MM.1S (cell line): ENCODE measurements at regions not wholly inside any gene's neighbourhood (a gene's known extent, or its start where the extent isn't known, plus 50 kb on each side); places are given as distances from the start of the nearest gene placed in this dataset.

Experiments
- DNase-seq: peaks from one replicate; pipeline ENCODE4 v3.0.0-alpha.2; 2015
- H2AFZ ChIP-seq: fragments of 300-600 bp; sonication (generic); 2 replicates; pipeline ENCODE4 v1.6.0; 2016; ENCODE audit warnings: antibody characterized with exemption, low read length
- H3F3A ChIP-seq: fragments of 300-600 bp; sonication (generic); 2 replicates; pipeline ENCODE4 v1.6.1; 2016; ENCODE audit warnings: mild to moderate bottlenecking, antibody characterized with exemption, low read length, moderate library complexity, mixed read lengths; ENCODE audit not compliant: insufficient read depth
- H3K27ac ChIP-seq: fragments of 300-600 bp; sonication (generic); 2 replicates; pipeline ENCODE4 v1.5.1; 2016; ENCODE audit warnings: mild to moderate bottlenecking, low read length
- H3K27me3 ChIP-seq: fragments of 300-600 bp; sonication (generic); replicated peaks from 2 replicates; pipeline ENCODE4 v1.6.0; 2016; ENCODE audit warnings: low read length; ENCODE audit not compliant: insufficient read depth
- H3K36me3 ChIP-seq: fragments of 300-600 bp; sonication (generic); replicated peaks from 2 replicates; pipeline ENCODE4 v1.6.1; 2016; ENCODE audit warnings: mild to moderate bottlenecking, low read length, mixed read lengths; ENCODE audit not compliant: insufficient read depth
- H3K4me1 ChIP-seq: fragments of 300-600 bp; sonication (generic); 2 replicates; pipeline ENCODE4 v1.6.1; 2016; ENCODE audit warnings: low read length, mixed read lengths
- H3K4me2 ChIP-seq: fragments of 300-600 bp; sonication (generic); 2 replicates; pipeline ENCODE4 v1.6.0; 2016; ENCODE audit warnings: low read depth, low read length
- H3K4me3 ChIP-seq: fragments of 300-600 bp; sonication (generic); 2 replicates; pipeline ENCODE4 v1.5.1; 2016; ENCODE audit warnings: low read length, mixed read lengths
- H3K79me2 ChIP-seq: fragments of 300-600 bp; sonication (generic); 2 replicates; pipeline ENCODE4 v1.6.1; 2016; ENCODE audit warnings: mixed run types, low read length, mixed read lengths
- H3K9ac ChIP-seq: fragments of 300-600 bp; sonication (generic); 2 replicates; pipeline ENCODE4 v1.6.1; 2016; ENCODE audit warnings: low read length, mixed read lengths
- H3K9me2 ChIP-seq: fragments of 300-600 bp; sonication (generic); replicated peaks from 2 replicates; pipeline ENCODE4 v1.6.1; 2016; ENCODE audit warnings: mild to moderate bottlenecking, low read length, mixed read lengths; ENCODE audit not compliant: insufficient read depth
- H3K9me3 ChIP-seq: fragments of 300-600 bp; sonication (generic); replicated peaks from 2 replicates; pipeline ENCODE4 v1.6.1; 2016; ENCODE audit warnings: mild to moderate bottlenecking, low read length, mixed read lengths; ENCODE audit not compliant: insufficient read depth
- H4K20me1 ChIP-seq: fragments of 300-600 bp; sonication (generic); 2 replicates; pipeline ENCODE4 v1.6.1; 2016; ENCODE audit warnings: mild to moderate bottlenecking, low read length, moderate library complexity, mixed read lengths; ENCODE audit not compliant: insufficient read depth
- CTCF ChIP-seq: fragments of 300-600 bp; sonication (generic); IDR thresholded peaks from 2 replicates; pipeline ENCODE4 v1.5.1; 2016; ENCODE audit warnings: antibody characterized with exemption, low read length, mixed read lengths
- EZH2 ChIP-seq: fragments of 300-600 bp; sonication (generic); optimal IDR thresholded peaks from 2 replicates; pipeline ENCODE3; 2017; ENCODE audit warnings: low read depth, mild to moderate bottlenecking, antibody characterized with exemption, low read length, mixed read lengths
- EZH2phosphoT487 ChIP-seq: fragments of 300-600 bp; sonication (generic); IDR thresholded peaks from 2 replicates; pipeline ENCODE4 v1.6.1; 2018; ENCODE audit warnings: antibody characterized with exemption, low read length

GRCh38 chr4:28250646-28251045 is 1390.0 kb downstream of the STIM2 start:
- H3K4me3 ChIP-seq = no peak overlapping the region
- H3K79me2 ChIP-seq = no peaks in the 10 kb centered on the region
- DNase-seq = no peak
- 0 out of 2 replicates have a peak, but pooled peaks cover 4% of the 10 kb centered on the region for H3K4me1 ChIP-seq
- no peak for TF ChIP-seq EZH2
- no peaks in the 10 kb centered on the region for H3K9me2 ChIP-seq
- no peaks in the 10 kb centered on the region for H3K27me3 ChIP-seq
- H3K27ac ChIP-seq = no peak overlapping the region
- H3K9me3 ChIP-seq = no peaks in the 10 kb centered on the region
- H4K20me1 ChIP-seq = no peaks in the 10 kb centered on the region
- H2AFZ ChIP-seq = no peak overlapping the region
- H3K4me2 ChIP-seq = no peak overlapping the region
- H3F3A ChIP-seq = no peaks in the 10 kb centered on the region
- no peak overlapping the region for H3K9ac ChIP-seq
- H3K36me3 ChIP-seq = no peaks in the 10 kb centered on the region

DNA sequence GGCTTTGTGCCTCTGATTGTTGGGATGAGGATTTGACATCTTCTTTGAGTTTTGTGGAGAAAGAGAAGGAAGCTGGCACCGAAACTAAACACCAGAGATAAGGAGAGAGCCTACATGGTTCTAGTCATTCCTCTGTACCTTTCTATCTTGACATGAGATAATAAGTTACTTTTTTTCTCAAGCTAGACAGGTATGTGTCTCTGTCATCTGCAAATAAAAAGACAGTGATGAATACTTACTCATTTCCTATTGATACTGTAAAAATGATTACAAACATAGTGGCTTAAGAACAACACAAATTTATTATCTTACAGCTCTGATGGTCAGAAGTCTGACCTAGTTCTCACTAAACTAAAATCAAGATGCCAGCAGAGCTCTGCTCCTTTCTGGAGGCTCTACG is 1391.2 kb downstream of the STIM2 start:
- no peaks in the 10 kb centered on the region for H4K20me1 ChIP-seq
- no peak overlapping the region for H3K27ac ChIP-seq
- no peaks in the 10 kb centered on the region for H3K36me3 ChIP-seq
- no peak overlapping the region for H3K4me3 ChIP-seq
- no peaks in the 10 kb centered on the region for H3K9me2 ChIP-seq
- no peak overlapping the region for H2AFZ ChIP-seq
- TF ChIP-seq EZH2phosphoT487 (no peak), EZH2 (no peak), CTCF (no peak)
- H3K4me2 ChIP-seq = no peak overlapping the region
- no peaks in the 10 kb centered on the region for H3K27me3 ChIP-seq
- H3K9ac ChIP-seq = no peak overlapping the region
- H3K9me3 ChIP-seq = no peaks in the 10 kb centered on the region
- DNase-seq = no peak
- H3K4me1 ChIP-seq = 0 out of 2 replicates have a peak, but pooled peaks cover 4% of the 10 kb centered on the region
- H3F3A ChIP-seq = no peaks in the 10 kb centered on the region
- H3K79me2 ChIP-seq = no peaks in the 10 kb centered on the region

GRCh38 chr4:28254003-28254402 is 1393.4 kb downstream of the STIM2 start:
- no peak overlapping the region for H3K4me3 ChIP-seq
- H3K27me3 ChIP-seq = no peaks in the 10 kb centered on the region
- no peak for TF ChIP-seq EZH2
- TF ChIP-seq EZH2phosphoT487 = no peak
- TF ChIP-seq CTCF = no peak
- H3K4me1 ChIP-seq = no peaks in the 10 kb centered on the region
- H3F3A ChIP-seq = no peaks in the 10 kb centered on the region
- H3K36me3 ChIP-seq = no peaks in the 10 kb centered on the region
- no peak overlapping the region for H3K4me2 ChIP-seq
- DNase-seq = no peak
- no peak overlapping the region for H3K27ac ChIP-seq
- no peak overlapping the region for H2AFZ ChIP-seq
- H4K20me1 ChIP-seq = no peaks in the 10 kb centered on the region
- no peaks in the 10 kb centered on the region for H3K79me2 ChIP-seq
- H3K9me2 ChIP-seq = no peaks in the 10 kb centered on the region
- H3K9ac ChIP-seq = no peak overlapping the region
- H3K9me3 ChIP-seq = no peaks in the 10 kb centered on the region

DNA sequence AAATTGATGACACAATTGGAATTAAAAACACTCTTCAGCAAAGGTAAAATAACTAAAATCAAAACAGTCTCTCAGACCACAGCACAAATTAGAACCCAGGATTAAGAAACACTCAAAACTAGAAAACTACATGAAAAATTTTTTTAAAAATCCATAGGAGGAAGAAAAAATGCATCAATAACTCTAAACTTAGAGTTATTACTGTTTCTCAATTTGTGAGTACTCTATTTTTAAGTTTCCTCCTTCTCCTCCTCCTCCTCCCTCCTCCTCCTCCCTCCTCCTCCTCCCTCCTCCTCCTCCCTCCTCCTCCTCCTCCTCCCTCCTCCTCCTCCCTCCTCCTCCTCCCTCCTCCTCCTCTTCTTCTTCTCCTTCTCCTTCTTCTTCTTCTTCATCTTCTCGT is 1395.7 kb downstream of the STIM2 start:
- Histone ChIP-seq H3K9me2 (no peaks in the 10 kb centered on the region), H2AFZ (no peak overlapping the region), H3K79me2 (no peaks in the 10 kb centered on the region), H3K27me3 (no peaks in the 10 kb centered on the region), H3K4me3 (no peak overlapping the region), H3K4me1 (no peaks in the 10 kb centered on the region), H4K20me1 (no peaks in the 10 kb centered on the region), H3K9ac (no peak overlapping the region), H3F3A (no peaks in the 10 kb centered on the region), H3K27ac (no peak overlapping the region), H3K9me3 (no peaks in the 10 kb centered on the region), H3K36me3 (no peaks in the 10 kb centered on the region), H3K4me2 (no peak overlapping the region)
- TF ChIP-seq EZH2 (no peak), EZH2phosphoT487 (no peak), CTCF (no peak)
- no peak for DNase-seq
